ENCODE measurements at regions not wholly inside any gene's neighbourhood (a gene's known extent, or its start where the extent isn't known, plus 50 kb on each side); places are given as distances from the start of the nearest gene placed in this dataset.

- ChIA-PET CTCF (no interaction called here), POLR2A (no interaction called here)
- no TSS peak for BruUV-seq (replicated peaks)
- Mint-ChIP-seq H3K36me3 (ENCODE audit: insufficient read depth, unreplicated experiment) (no peaks in the 10 kb centered on the region), H3K4me1 (ENCODE audit: low read depth, unreplicated experiment) (no peaks in the 10 kb centered on the region), H3K4me3 (ENCODE audit: unreplicated experiment) (no peak overlapping the region), H3K9me3 (ENCODE audit: unreplicated experiment) (no peaks in the 10 kb centered on the region), H3K27me3 (ENCODE audit: insufficient read depth, unreplicated experiment) (peaks cover 14% of the 10 kb centered on the region), H3K27ac (ENCODE audit: unreplicated experiment) (no peak overlapping the region)
- Histone ChIP-seq H3K4me3 (ENCODE audit: low read depth, low read length) (no peak overlapping the region), H3K36me3 (ENCODE audit: control insufficient read depth, insufficient read depth, low read length) (no peaks in the 10 kb centered on the region), H3K4me1 (no peaks in the 10 kb centered on the region), H3K9me3 (no peaks in the 10 kb centered on the region), H3K27me3 (replicated peaks; ENCODE audit: control insufficient read depth, insufficient read depth, low read length) (no peaks in the 10 kb centered on the region)
- intact Hi-C loops (cut with micrococcal nuclease; ENCODE audit: unreplicated experiment): no loop called here
- no peak for TF ChIP-seq CTCF (IDR thresholded peaks at IDR 0.05; ENCODE audit: insufficient read depth in 1 of 2, low read depth in 1 of 2, low read length in 1 of 2, severe bottlenecking in 1 of 2, unreplicated experiment in 1 of 2)
- no peak for DNase-seq
Measured at GRCh38 chr4:24024157-24024556, 134.3 kb upstream of the PPARGC1A start.

- Mint-ChIP-seq H3K27ac (ENCODE audit: unreplicated experiment) (no peak overlapping the region), H3K4me1 (ENCODE audit: low read depth, unreplicated experiment) (no peaks in the 10 kb centered on the region), H3K36me3 (ENCODE audit: insufficient read depth, unreplicated experiment) (no peaks in the 10 kb centered on the region), H3K4me3 (ENCODE audit: unreplicated experiment) (no peak overlapping the region), H3K9me3 (ENCODE audit: unreplicated experiment) (no peaks in the 10 kb centered on the region), H3K27me3 (ENCODE audit: insufficient read depth, unreplicated experiment) (peaks cover 13% of the 10 kb centered on the region)
- Histone ChIP-seq H3K4me1 (no peaks in the 10 kb centered on the region), H3K36me3 (ENCODE audit: control insufficient read depth, insufficient read depth, low read length) (no peaks in the 10 kb centered on the region), H3K9me3 (no peaks in the 10 kb centered on the region), H3K27me3 (replicated peaks; ENCODE audit: control insufficient read depth, insufficient read depth, low read length) (no peaks in the 10 kb centered on the region), H3K4me3 (ENCODE audit: low read depth, low read length) (no peak overlapping the region)
- CTCF ChIA-PET: no interaction called here
- no TSS peak for BruUV-seq (replicated peaks)
- no peak for TF ChIP-seq CTCF (IDR thresholded peaks at IDR 0.05; ENCODE audit: insufficient read depth in 1 of 2, low read depth in 1 of 2, low read length in 1 of 2, severe bottlenecking in 1 of 2, unreplicated experiment in 1 of 2)
- intact Hi-C loops (cut with micrococcal nuclease; ENCODE audit: unreplicated experiment): no loop called here
- POLR2A ChIA-PET: no interaction called here
- no peak for DNase-seq
Measured at GRCh38 chr4:24015782-24016181, 125.9 kb upstream of the PPARGC1A start.

- DNase-seq: no peak
- no peak for TF ChIP-seq CTCF (IDR thresholded peaks at IDR 0.05; ENCODE audit: insufficient read depth in 1 of 2, low read depth in 1 of 2, low read length in 1 of 2, severe bottlenecking in 1 of 2, unreplicated experiment in 1 of 2)
- Histone ChIP-seq H3K27me3 (replicated peaks; ENCODE audit: control insufficient read depth, insufficient read depth, low read length) (no peaks in the 10 kb centered on the region), H3K4me1 (no peaks in the 10 kb centered on the region), H3K9me3 (no peaks in the 10 kb centered on the region), H3K36me3 (ENCODE audit: control insufficient read depth, insufficient read depth, low read length) (no peaks in the 10 kb centered on the region), H3K4me3 (ENCODE audit: low read depth, low read length) (no peak overlapping the region)
- CTCF ChIA-PET: no interaction called here
- Mint-ChIP-seq H3K36me3 (ENCODE audit: insufficient read depth, unreplicated experiment) (no peaks in the 10 kb centered on the region), H3K4me3 (ENCODE audit: unreplicated experiment) (no peak overlapping the region), H3K27me3 (ENCODE audit: insufficient read depth, unreplicated experiment) (peaks cover 5% of the 10 kb centered on the region), H3K9me3 (ENCODE audit: unreplicated experiment) (no peaks in the 10 kb centered on the region), H3K27ac (ENCODE audit: unreplicated experiment) (no peak overlapping the region), H3K4me1 (ENCODE audit: low read depth, unreplicated experiment) (no peaks in the 10 kb centered on the region)
- POLR2A ChIA-PET: no interaction called here
- BruUV-seq (replicated peaks): no TSS peak
- intact Hi-C loops (cut with micrococcal nuclease; ENCODE audit: unreplicated experiment): no loop called here
Measured at GRCh38 chr4:24013668-24014422, 124.0 kb upstream of the PPARGC1A start.
